HG02840 (cell line): ENCODE measurements at regions not wholly inside any gene's neighbourhood (a gene's known extent, or its start where the extent isn't known, plus 50 kb on each side); places are given as distances from the start of the nearest gene placed in this dataset.

Experiments used
- ATAC-seq: cut with Tn5 transposase; IDR thresholded peaks from one replicate; pipeline ENCODE4 v1.9.1; 2021; ENCODE audit warnings: mild to moderate bottlenecking, moderate library complexity, moderate number of reproducible peaks; ENCODE audit not compliant: unreplicated experiment, low FRiP score

DNA sequence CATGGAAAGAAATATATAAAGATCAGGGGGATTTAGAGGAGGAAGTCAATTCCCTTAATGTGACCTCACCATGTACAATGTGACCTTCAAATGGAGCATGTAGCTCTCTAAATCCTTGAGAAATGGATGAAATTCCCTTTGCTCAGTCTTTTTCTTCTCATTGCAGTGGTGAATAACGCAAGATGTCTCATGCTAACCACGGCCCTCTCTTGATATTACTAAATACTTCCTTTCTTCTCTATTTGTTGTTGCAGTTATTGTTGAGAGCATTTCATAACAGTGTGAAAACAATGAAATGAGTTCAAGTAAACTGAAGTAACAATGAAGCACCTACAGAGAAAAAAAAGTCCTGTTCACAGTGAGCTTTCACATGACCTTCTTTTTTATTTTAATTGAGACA, 55.6 kb downstream of the ZNF281 start:
- ATAC-seq, result peak; percentile 58

DNA sequence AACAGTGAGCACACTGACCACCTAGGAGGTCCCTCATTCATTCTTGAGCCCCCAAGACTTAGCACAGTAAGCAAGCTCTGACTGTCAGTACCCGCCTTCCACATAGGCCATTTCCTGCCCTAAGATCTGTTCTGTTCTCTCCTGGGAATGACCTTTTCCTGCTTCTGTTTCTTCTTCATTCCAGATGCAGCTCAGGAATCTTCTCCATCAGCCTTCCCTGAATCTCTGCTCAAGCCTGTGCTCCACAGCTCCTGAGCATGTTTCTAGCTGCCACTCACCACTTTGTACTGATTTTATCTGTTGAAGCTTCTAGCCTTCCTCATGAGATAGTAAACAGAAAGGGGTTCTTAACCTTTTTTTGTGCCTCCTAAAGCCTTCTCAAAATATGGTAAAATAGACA, 56.6 kb downstream of the ZNF281 start:
- ATAC-seq, result no peak

DNA sequence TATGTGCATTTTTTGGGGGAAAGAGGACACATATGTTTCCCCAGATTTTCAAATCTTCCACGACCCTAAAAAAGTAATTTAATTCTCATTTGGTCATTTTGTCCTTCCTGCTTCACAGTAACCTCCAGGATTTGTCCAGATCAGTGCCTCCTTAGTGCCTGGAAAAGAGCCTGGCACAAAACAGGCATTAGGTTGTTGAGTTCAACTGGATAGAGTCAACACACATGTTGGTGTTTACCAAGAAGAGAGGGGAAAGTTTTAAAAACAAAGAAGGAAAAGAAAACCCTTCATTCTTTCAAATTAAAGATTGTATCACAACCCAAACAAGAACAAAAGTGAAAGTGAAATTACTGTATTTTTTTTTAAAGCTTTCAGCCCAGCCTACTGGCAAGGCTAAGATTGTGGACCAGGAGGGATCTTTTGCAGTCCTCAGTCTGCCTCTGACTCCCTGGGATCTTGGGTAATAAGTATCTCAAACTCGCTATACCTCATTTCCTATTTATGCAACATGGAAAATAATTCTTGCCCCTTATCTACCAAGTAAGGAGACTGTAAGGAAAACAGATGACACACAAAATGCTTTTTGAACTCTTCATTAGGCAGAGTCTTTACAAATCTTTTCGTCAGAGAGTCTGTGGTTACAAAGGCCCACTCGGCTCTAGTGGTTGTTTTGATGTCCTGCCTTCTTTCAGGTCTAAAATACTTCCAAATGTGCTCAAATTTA, 57.8 kb downstream of the ZNF281 start:
- ATAC-seq, result no peak

DNA sequence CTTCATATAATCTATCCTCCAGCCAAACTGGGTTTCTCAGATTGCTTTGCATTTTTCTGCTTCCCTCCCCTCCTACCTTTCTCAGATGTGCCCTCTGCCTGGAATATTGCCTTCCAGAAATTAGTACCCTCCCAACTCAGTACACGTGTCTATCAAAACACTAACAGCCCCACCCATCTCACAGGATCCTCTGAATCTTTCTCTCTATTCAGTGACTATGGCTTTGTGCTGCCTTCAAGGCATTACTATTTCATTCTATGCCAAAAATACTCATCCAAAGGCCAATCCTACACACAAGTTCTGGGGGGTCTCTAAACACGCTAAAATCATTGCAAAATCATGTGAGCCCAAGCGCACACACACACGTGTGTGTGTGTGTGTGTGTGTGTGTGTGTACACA, 58.4 kb downstream of the ZNF281 start:
- no peak for ATAC-seq

DNA sequence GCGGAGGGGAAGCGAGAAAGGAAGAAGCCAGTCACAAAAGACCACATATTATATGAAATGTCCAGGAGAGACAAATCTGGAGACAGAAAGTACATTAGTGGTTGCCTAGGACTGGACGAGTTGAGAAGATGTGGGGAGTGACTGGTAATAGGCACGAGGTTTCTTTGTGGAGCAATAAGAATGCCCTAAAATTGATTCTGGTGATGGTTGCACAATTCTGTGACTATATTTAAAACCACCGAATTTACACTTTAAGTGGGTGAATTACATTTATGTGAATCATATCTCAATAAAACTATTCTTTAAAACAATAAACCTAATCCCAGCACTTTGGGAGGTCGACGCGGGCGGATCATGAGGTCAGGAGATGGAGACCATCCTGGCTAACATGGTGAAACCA, 63.1 kb downstream of the ZNF281 start:
- no peak for ATAC-seq

DNA sequence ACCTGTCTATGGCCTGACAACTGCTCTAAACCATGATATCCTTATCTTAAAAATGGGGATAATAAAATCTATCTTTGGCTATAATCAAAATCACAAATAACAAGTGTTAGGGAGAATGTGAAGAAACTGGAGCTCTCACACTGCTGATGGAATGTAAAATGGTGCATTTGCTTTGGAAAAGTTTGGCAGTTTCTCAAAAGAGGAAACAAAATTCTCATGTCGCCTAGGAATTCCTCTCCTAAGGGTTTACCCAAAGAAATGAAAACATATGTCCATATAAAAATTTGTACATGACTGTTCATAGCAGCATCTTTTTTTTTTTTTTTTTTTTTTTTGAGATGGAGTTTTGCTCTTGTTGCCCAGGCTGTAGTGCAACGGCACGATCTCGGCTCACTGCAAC, 64.3 kb downstream of the ZNF281 start:
- no peak for ATAC-seq

- ATAC-seq, result no peak
Measured at GRCh38 chr1:200343874-200344273, 66.0 kb downstream of the ZNF281 start.

DNA sequence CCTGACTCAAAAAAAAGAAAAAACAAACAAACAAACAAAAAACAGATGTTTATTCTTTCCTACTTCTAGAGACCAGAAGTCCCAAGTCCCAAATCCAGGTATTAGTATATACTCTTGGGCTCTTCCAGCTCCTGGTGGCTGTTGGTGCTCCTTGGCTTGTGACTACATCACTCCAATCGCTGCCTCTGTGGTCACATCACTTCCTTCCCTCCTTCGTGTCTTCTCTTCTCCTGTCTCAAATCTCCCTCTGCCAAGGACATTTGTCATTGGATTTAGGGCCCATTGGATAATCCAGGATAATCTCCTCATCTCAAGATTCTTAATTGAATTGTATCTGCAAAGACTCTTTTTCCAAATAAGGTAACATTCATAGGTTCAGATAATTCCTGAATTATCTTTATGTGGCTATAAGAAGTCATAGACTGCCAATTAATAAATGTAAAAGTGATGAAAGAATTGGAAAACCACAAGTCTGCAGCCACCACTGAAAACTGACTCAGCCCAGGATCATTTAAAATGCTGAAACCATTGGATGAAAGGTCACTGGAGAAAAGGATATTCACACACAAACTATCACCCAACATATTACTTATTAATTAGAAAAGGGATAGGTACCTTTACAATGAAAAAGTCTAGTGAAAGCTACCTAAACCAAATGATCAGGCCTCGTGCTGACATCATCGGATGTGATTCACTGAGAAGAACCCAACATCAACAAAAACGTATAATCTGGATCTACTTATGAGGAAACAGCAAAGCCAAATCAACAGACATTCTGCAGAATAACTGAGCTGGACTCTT, 67.1 kb downstream of the ZNF281 start:
- no peak for ATAC-seq

DNA sequence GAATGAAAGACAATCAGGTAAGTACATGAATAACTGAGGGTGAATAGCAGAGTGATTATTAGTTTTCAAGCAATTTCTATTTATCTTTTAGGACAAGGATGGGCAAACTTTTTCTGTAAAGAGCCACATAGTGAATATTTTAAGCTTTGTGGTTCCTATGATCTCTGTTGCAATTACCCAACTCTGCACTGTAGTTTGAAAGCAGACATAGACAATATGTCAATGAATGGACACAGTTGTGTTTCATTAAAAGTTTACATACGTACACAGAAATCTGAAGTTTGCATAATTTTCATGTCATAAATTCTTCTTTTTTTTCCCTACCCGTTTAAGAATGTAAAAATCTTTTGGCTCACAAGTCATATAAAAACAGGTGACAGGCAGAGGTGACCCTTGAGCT, 71.4 kb downstream of the ZNF281 start:
- no peak for ATAC-seq

DNA sequence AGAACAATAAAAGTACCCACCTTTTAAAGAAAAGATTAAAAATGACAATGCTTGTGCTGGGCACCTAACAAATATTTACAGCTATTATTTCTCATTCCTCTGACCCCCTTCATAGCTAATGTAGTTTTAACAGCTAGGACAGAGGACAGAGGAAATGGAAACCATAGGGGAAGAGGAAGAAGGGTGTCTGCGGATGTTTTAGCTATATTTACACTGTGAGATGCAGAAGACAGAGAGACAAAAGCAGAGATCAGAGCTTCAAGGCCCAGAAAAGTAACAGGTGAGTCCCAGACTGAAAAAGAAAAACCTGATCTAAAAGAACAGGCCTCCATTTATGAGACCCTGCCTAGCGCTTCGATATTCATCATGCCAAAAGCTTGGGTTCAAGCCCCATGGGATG, 72.0 kb downstream of the ZNF281 start:
- ATAC-seq, result no peak

- no peak for ATAC-seq
Measured at GRCh38 chr1:200337410-200337809, 72.4 kb downstream of the ZNF281 start.

DNA sequence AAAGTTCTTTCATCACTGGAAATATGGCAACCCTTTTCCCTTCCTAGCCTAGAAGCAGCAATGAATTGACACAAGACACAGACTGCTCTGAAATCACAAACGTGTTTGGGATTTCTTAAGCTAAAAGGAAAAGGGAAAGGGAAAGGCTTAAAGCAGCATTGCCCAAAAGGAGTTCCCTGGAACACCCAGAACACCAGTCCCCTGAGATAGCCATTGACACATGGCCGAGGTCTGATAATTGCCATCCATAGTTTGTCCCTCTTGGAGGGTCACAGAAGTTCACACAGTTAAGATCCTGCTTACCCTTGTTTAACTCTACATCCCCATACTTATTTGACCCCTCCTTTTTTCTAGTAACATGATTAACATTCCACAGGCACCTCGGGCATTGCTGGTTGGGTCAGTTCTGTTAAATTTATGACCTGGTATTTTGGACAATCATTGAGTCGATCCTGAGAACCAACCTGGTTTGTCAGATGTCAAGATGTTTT, 72.9 kb downstream of the ZNF281 start:
- ATAC-seq, result no peak

DNA sequence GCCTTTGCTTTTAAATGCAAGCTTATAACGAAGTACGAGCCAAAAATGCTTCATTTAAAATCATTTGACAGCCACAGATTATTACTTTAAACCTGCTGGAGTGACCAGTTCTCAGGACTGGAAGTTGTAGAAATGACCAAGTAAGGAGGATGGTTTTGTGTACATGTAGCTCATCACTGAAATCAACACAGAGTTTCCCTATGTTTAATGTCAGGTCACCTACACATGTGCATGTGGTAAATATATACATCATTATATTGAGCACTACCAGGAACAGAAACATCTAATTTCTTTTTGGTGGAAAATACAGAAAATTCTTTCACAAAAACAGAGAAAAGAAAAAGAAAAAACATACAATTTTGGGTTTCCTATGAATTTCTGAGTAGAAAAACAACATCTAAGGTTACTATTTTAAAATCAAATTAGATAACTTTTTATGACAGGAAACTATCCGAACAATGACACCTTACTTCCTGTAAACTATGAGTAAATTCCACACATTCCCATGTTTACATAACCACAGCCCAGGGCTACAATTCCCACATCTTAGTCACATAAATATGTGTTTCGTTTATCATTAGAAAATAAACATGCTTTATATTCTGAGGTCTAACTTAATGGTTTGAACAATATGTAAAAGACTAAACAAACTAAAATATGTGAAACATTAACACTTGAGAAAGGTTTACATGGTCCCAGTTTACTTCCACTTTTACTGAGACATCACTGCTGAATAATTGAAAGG, 73.6 kb downstream of the ZNF281 start:
- no peak for ATAC-seq

GRCh38 chr1:200334661-200335256, 75.1 kb downstream of the ZNF281 start:
- ATAC-seq, result no peak

- ATAC-seq, result no peak
Measured at GRCh38 chr1:200333329-200333728, 76.5 kb downstream of the ZNF281 start.

GRCh38 chr1:200332716-200333115, 77.1 kb downstream of the ZNF281 start:
- no peak for ATAC-seq

DNA sequence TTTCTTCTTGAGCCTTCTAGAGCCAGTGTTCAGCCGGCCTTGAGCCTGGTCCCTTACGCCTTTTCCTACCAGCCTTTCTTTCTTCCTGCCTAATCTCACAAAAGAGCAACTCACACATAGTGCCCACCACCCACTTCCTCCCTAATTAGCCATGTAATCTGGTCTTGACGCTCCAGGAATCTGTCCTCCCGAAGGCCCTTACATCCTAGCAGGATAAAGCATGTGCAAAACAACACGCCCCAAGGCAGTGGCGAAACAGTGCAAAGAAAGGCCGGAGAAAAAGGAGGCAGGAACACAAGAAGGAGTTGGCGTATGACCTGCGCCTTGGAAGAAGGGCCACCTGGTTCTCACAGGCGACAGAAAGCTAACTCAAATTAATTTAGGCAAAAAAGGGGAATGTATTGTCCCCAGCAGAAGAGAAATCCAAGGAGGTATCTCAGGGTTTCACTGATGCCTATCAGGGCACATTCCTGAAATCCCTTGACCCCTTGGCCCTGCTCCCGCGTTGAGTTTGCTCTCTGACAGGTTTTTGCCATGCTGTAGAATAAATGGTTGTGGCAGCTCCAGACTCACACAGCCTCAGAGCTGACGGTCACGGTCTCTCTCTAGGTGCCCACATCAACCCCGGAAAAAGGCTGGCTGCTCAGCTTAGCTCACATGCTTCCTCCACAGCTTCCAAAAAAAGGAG, 79.0 kb downstream of the ZNF281 start:
- no peak for ATAC-seq

DNA sequence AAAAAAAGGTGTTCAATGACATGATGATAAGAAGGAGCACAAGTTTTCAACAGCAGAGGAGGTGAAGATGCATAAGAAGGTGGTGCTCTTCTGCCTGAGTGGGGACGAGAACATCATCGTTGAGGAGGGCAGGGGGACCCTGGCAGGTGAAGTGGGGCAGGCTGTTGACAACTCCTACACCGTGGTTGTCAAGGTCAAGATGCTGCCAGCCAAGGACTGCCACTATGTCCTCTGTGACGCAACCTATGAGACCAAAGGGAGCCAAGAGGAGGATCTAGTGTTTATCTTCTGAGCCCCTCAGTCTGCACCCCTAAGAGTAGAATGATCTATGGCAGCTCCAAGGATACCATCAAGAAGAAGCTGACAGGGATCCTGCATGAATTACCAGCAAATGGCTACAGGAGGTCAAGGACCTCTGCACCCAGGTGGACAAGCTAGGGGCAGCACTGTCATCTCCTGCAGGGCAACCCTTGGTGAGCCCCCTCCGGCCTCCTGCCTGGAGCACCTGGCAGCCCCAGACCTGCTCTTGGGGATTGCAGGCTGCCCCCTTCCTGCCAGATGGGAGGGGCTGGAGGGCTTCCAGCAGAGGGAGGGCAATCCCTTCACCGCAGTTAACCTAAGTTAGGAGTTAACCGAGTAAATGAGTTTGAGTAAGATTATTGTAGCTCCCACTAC, 80.5 kb downstream of the ZNF281 start:
- no peak for ATAC-seq

GRCh38 chr1:200328379-200328778, 81.5 kb downstream of the ZNF281 start:
- ATAC-seq, result no peak
